CD4-positive, alpha-beta T cell treated with Interleukin-17A for 1 hour (primary cell): ENCODE measurements at regions not wholly inside any gene's neighbourhood (a gene's known extent, or its start where the extent isn't known, plus 50 kb on each side); places are given as distances from the start of the nearest gene placed in this dataset.
"Not testable (repeated sequence)": the region's sequence is repeated elsewhere in the genome, so short reads cannot be mapped to it uniquely, and the experiment has no call there.

Experiments used
- DNase-seq: peaks from one replicate; pipeline ENCODE4 v3.0.0-alpha.2; 2020

DNA sequence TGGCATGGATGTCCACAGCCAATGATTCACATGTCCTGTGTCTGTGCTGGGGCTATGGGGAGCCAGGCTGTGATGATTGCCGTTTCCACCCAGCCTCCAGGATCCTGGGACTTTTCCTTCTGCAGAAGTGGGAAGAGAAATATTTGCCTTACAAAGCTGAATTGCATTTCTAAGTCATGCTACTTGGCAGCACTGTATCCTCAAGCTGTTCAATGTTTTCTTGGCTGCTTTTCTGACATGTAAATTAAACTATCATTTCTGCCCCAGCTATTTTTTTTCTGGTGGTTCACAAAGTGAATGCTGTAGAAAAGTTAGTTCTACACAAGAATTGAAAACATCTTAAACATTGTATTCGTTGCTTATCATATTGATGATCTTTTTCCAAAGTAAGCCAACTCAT lies 51.9 kb upstream of the TCERG1L start:
- no peak for DNase-seq

DNA sequence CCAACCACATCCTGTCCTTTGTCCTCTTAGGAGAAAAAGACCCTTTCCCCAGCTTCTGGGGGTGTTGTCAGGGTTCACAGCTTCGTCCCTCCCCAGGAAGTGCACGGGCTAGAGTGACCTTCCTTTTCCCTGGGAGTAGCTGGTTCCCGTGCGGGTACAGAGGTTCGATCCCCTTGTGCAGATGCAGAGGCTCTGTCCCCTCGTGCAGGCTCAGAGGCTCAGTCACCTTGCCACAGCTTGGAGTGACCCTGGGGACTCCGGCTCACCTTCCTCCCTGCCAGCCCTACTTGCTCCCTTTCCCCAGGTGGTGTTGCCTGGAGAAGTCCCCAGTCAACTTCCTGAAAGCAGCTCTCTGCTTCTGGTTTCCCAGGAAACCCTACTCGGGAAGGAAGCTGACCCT lies 60.0 kb upstream of the TCERG1L start:
- no peak for DNase-seq

DNA sequence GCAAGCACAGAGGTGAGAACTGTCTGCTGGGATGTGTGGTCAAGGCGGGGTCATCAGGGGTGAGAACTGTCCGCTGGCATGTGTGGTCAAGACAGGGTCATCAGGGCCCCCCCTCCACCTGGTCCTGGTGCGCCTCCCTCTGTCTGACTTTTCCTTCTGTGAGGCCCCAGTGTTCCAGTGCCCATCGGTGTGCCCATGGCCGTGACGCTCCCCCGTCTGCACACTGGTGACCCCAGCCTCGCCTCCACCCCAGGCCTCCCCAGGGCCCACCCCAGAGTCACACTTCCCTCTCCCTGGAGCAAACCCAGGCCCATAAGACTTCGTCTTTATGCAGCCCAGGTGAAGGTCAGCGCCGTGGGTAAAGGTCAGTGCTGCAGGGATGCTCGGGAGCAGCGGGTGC lies 70.1 kb upstream of the TCERG1L start:
- no peak for DNase-seq

DNA sequence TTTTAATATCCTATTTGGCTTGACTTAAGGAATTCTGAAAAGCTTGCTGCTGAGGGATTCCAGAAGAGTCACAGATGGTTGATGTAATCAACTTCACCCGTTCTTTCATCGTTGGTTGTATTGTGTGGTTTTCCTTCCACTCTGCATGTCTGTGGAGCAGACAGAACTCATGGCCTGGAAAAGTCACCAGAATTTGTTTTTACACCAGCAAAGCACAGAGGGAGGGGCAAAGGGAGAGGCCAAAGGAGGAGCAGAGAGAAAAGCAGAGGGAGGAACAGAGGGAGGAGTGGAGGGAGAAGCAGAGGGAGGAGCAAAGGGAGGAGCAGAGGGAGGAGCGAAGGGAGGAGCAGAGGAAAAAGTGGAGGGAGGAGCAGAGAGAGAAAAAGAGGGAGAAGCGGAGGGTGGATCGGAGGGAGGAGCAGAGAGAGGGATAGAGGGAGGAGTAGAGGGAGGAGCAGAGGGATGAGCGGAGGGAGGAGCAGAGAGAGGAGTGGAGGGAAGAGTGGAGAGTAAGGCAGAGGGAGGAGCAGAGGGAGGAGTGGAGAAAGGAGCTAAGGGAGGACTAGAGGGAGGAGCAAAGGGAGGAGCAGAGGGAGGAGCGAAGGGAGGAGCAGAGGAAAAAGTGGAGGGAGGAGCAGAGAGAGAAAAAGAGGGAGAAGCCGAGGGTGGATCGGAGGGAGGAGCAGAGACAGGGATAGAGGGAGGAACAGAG lies 73.8 kb upstream of the TCERG1L start:
- not testable (repeated sequence) for DNase-seq

DNA sequence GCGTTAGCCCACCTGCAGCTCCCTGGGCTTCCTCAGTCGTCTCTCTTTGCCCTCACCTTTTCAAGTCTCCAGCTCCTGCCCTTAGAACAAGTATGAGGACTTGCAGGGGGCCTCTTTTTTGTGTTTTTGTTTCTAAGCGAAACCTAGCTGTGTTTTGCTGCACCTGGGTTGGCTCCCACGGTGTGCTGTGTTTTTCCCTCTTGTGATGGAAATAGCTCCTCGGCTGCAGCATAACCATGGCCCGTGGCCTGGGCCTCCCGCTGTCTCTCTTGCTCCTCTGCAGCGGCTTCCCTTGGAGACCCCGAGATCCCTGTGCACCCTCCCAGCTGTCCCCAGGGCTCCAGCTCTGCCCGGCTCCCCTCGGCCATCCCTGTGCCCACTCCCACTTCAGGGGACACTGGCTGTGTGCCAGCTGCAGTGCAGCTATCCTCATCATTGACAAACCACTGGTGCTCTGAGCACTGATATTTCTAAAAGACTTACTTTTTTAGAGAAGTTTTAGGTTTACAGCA lies 75.6 kb upstream of the TCERG1L start:
- no peak for DNase-seq

DNA sequence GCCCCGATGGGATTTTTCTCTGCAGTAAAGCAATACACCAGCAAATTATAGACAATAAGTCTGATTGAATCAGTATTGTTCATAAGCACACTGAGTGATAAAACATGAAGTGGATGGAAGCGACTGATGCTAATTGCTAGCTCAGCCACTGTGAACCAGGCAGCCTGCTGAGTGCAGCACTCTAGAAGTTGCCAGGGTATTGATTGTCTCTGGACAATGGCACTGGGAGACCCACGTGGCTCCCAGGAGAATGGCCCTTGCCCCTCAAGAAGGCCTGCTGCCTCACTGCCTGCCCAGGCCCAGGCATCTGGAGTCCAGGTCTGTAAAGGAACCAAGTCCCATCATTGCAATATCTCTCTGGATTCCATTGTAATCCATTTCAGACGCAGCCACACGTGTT lies 80.4 kb upstream of the TCERG1L start:
- DNase-seq = no peak

DNA sequence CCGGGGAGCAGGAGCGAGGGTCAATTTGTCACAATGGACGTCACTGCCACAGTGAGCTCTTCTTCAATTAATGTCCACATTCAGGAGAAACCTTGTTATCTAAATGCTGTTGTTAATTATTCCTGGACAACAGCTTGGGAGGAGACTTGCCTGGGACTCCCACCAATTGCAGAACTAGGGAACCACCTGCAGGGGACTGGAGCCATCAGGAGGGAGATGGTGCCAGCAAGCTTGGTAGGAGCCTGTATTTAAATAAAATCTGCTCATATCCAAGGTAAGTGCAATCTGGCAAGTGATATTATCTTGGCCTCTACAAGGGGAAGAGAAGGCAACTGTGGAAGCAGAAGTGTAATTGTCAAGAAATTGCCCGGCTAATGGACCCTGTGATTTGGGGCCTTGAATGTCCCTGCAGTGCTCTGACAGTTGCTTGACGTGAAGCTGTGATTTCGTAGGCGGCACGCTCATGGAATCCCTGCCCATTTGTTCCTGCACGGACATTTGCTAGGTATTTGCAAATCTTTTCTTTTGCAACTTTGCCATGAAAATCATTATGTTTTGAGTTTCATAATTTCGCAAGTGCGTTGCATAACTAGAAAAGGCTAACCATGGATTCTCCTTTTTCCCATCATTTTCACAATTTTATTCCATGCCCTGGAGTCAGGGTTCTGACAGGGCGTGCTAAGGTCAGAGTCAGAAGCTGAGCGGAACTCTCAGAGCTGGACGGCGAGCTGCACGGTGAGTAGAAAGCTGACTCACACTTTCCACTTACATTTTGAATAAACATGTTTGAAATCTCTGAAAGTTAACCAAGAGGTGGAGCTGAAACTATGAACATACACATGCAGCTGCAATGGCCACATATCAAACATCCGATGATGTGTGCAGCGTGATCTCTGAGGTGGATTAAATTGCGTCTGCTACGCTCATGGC lies 84.9 kb upstream of the TCERG1L start:
- no peak for DNase-seq

DNA sequence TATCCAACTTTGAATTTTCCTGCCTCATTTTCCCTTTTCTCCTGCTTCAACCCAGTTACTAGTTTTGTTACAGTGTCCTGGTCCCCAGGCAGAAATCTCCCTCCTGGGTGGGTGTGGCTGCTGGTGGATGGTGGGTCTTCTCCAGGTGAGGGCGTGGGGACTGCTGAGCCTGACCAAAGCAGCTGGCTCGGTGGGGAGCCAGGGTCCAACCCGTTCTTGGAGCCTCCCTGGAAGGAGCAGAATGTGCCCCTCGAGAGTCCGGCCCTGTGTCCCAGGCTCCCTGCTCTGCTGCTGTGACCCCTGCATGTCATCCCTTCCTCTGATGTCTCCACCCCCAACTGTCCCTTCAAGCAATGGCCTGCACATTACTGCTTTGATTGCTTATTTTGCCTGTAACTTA lies 86.6 kb upstream of the TCERG1L start:
- no peak for DNase-seq

DNA sequence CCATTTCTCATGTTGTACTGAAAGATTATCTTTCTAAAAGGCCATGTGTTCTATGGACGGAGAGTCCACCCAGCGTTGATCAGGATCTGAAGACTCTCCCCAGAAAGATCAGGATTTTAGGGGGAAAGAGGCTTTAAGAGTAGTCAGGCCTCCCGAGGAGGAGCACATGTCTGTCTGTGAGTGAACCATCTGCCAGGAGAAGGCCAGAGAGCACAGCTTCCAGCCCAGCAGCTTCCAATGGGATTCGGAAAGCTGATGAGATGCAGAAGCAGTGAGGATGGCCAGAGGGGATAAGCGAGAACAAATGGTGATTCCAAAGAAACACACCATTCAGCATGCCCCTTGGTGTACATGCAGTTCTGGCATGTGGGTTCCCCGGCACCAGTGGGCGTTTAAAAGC lies 88.5 kb upstream of the TCERG1L start:
- no peak for DNase-seq

DNA sequence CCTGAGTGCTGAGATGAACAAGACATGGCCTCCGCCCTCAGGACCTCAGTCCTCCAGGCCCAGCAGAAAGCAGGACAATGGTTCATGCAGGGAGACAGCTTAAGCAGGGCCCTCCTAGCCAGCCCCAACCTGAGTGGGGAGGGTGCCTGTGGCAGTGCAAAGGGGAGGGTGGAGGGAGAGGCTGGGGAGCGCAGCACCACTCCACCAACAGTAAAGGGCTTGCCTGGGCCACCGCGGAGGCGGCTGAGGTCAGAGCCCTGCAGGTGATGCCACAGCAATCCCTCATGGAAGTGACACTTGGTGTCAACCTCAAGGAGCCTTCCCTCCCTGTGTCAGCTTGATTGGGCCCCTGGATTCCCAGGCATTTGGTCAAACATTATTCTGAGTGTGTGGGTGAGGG lies 89.0 kb upstream of the TCERG1L start:
- DNase-seq = no peak

DNA sequence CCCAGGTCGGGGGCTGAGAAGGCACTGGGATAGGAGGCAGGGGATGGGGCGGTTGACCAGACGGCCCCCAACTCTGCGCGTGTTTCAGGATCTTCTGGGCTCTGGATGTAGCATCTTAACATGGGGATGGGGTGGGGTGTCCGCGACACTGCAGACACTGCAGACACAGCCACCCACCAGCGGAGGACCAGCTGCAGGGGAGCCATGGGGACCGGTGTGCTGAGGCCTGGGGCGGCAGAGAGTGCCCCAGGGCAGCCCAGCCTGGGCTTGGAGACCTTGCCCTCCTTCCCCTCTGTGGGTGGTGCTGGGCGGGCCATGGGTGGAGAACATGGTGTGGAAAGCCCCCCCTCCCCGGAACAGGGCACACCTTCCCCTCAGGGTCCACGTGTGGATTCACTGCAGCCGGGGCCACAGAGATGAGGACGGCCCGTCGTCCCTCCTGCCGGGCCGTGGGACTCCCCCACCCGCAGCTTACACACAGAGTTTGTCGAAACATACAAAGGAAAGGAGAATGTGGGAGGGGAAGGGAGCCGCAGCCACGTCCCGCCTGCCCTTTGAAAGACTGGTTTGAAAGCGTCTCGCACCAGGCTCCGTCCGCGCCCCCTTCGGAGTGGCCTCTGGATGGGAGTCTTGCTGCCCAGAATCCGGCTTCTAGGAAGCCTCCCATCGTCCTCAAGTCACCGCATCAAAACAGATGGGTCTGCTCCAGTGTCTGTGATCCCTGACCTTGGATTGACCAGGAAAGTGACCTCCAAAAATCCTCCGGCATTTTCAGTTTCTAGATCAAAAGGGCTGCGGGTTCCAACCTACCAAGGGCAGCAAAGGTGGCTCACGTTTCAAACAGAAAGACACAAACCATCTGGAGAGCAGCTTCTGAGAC lies 91.5 kb upstream of the TCERG1L start:
- DNase-seq = no peak

DNA sequence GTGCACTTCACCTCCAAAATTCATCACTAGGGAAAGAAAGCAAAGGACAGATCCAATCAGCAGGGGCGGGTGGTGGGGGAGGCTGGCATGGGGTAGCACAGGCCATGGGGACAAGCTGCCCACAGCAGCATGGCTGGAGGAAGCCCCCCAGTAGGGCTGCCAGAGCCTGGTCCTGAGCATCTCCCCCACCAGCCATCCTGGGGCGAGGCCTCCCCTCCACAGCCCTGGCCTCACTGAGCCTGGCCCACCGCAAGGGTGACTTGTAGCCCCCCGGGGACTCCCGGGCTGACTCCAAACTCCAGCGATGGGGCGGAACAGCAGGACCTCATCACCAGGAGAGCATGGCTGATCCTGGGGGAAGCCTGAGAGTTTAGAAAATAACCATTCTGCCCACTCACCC lies 92.4 kb upstream of the TCERG1L start:
- no peak for DNase-seq

DNA sequence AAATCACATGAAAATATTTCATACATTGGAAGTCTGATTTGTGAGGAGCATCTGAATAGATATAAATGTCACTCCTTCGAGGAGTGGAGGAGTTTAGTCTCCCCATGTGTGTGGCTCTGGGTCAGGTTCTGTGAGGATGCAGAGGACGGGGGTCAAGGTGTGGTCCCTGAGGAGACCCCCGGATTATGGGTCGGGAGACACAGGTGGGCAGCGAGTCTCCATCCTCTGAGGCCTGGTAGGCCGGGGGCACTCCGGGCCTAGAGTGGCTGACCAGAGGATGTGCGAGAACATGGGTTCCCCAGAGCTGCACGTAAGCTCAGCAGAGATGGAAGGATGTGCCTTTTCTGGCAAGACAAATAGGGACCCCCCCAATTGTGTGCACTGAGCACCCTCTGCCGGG lies 93.4 kb upstream of the TCERG1L start:
- DNase-seq = no peak

DNA sequence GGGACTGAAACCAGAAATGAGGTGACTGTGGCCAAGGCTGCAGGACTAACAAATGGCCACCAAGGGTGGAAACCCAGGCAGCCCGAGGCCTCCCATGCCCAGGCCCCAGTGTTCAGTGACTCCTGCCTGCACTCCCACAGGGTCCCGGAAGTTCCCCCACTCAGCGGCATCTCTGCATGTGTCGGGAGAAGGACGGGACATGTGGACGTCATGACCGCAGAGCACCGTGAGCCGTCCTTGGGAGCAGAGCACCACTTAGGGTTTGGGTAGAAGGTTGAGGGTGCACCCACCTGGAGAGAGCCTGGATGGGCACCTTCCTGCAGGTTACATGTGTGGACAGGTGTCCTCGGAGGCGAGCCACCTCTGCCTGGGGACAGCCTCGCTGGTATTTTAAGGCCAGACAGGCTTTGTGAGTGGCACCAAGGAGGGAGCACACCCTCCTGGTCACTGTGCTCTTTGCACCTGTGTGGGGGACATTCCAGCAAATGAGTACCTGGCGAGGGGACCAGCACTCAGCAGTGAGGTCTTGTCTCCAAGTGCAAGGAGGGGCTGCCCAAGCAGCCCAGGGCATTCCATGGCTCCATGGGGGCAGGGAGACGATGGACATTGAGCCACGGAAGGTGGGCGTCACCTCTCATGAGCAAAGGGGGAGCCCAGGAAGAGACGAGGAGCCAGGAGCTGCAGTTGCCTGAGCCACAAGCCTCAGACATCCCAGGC lies 95.3 kb upstream of the TCERG1L start:
- DNase-seq = no peak

DNA sequence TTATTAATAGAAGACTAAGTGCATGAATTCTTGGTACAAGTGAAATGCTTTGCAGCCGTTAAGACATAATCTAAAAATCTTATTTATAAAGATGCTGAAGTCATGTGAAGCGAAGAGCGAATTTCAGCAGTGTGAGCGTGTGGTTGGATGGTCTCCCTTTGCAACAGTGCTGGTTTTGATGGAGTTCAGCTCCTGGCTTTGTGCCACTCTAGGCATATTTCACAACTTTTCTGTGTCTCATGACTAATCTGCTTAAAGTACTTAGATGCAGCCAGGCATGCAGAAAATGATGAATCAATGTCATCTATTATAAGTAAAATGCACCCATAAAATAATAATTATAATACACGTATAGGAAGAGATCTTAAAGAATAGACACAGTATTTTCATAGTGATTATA lies 107.2 kb upstream of the TCERG1L start:
- no peak for DNase-seq

DNA sequence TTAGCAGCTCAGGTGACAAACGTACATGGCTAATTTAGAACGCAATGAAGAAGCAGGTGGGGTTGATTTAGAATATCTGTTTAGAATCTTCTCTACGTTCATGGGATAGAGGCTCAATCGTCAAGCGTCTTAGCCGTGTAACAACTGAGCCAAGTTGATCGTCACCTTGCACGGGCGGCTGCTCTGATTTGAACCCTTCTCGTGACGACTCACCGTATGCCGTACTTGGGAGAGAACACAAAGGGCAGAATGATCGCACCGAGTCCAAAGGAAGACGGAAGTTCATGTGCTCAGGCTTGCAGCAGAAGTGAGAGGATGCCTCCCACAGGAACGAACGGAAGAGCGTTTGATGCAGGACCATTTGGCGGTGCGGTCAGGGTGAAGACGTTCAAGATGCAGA lies 108.3 kb upstream of the TCERG1L start:
- no peak for DNase-seq

DNA sequence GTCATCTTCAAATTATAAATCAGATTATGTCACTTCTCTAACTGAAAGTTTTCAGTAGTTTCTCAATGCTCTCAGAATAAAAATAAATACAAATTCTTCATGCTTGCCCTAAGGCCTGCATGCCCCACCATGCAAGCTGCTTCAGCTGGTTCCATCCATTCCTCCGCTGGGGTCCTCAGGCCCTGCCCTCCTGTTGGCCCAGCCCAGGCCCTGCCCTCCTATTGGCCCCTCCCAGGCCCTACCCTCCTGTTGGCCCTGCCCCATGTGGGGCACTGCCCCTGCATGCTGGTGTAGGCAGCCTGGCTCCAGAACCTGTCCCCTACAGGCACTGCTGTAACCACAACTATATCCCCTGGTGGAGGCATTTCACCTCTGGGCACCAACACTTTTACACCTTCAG lies 109.3 kb upstream of the TCERG1L start:
- no peak for DNase-seq

DNA sequence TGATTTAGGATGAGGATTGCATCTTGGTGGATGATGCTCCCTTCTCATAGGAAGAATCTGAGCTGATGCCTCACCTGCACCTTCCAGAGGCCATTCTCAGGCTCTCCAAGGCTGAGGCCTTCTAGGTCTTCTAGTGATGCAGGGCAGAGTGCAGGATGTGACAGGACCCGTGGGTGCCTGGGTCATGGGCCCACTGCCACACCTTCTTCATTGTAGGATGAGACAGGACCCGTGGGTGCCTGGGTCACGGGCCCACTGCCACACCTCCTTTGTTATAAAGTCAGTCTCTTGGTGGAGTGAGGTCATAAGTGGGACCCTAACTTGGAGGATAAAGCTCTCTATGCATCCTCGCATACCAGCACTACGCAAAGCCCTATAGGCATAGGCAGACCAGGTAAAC lies 109.9 kb upstream of the TCERG1L start:
- no peak for DNase-seq

DNA sequence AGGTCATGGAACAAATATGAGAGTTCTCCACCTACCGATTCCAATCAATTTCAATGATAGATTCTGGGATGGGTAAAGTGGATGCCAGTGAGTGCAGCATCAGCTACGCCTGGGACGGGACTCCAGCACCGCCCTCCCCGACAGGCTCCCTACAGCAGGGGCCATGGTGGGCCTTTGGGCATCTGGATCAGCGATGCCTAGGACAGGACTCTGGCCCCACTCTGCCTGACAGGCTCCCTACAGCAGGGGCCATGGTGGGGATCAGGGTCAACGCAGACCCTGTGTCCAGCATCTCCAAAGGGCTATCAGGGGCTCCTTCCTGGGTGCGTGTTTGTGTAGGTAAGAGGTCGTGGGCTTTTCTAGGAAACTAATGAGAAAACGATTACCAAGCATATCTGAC lies 111.2 kb upstream of the TCERG1L start:
- no peak for DNase-seq

DNA sequence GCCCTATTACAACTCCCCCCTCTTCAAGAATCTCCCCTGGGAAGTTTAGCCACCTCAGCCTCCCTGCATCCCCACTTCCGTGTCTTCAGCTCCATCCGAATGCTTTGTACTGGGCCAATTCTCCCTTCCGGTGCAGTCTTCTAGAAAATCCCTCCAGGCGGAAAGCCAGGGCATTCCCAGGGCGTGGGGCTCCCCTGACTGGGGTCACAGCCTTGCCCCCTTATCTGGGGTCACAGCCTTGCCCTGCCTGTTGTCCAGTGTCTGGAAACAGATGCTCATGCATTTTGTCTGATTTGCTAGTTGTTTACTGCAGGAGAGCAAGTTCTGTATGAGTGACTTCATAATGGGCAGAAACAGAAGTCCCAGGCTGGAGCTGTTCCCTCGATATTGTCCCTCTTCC lies 112.5 kb upstream of the TCERG1L start:
- no peak for DNase-seq

DNA sequence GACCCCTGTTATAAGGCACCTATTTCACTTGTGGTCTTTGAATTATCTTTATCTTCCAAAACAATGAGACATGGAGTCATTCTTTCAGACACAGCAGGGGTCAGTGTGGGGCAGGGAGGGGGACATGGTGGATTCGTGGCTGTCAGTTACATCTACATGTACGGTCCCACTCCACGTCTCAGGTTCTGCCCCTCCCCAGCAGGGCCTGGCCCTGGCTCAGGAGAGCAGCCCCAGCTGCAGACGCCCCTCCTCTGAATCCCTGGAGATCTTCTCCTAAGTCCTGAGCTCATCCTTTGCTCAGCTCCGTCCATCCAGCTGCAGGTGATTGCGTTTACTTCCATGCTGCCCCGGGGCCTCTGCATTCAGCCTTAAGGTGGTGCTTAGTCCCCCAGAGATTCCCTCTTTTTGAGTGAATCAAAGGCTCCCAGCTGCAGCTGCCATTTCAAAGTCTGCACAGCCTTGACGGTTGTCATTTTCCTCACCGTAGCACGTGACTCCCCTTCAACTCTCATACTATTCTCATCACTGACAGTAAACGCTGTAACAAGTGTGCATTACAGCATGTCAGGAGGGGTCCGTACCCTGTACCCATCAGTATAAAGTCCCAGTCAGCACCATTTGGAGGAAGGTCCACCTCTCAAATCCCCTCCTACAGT lies 113.4 kb upstream of the TCERG1L start:
- no peak for DNase-seq
